Activated B cell treated with CpG ODN at 0.5 μM for 24 hours (primary cell): ENCODE measurements at regions not wholly inside any gene's neighbourhood (a gene's known extent, or its start where the extent isn't known, plus 50 kb on each side); places are given as distances from the start of the nearest gene placed in this dataset.

Experiments
- ATAC-seq: fragments of 200-7000 bp; cut with Tn5 transposase; one replicate; pipeline ENCODE4 v1.10.0; 2021; ENCODE audit warnings: low read depth, mild to moderate bottlenecking, moderate library complexity
- CTCF ChIA-PET: fragments of 350-600 bp; sonication (Branson Sonifier 250); formaldehyde crosslinking; loops from one replicate; lab custom pipeline; 2021; ENCODE audit warnings: antibody characterized with exemption; lab: Charles Lee
- POLR2A ChIA-PET: fragments of 350-600 bp; sonication (Branson Sonifier 250); formaldehyde crosslinking; loops from one replicate; lab custom pipeline; 2021; ENCODE audit warnings: antibody characterized with exemption; lab: Charles Lee
- DNase-seq: peaks from one replicate; pipeline ENCODE4 v3.0.0; 2022
- H3K27ac Mint-ChIP-seq: one replicate; pipeline ENCODE4 v1.8.0; 2020; ENCODE audit warnings: mixed read lengths
- H3K27me3 Mint-ChIP-seq: one replicate; pipeline ENCODE4 v1.8.0; 2021; ENCODE audit warnings: mixed read lengths
- H3K36me3 Mint-ChIP-seq: one replicate; pipeline ENCODE4 v1.8.0; 2021; ENCODE audit warnings: low read depth, mixed read lengths
- H3K4me1 Mint-ChIP-seq: one replicate; pipeline ENCODE4 v1.8.0; 2021; ENCODE audit warnings: mixed read lengths
- H3K4me3 Mint-ChIP-seq: one replicate; pipeline ENCODE4 v1.8.0; 2020; ENCODE audit warnings: mild to moderate bottlenecking, mixed read lengths
- H3K9me3 Mint-ChIP-seq: one replicate; pipeline ENCODE4 v1.8.0; 2020; ENCODE audit warnings: mixed read lengths
- CTCF ChIP-seq: fragments of 200-600 bp; IDR thresholded peaks from one replicate; pipeline ENCODE4 v1.8.0; 2022; ENCODE audit warnings: antibody characterized with exemption, mild to moderate bottlenecking
- intact Hi-C: fragments of 100-400 bp; cut with micrococcal nuclease; formaldehyde crosslinking; loops from one replicate; pipeline ENCODE4 v1.15.1; 2024

GRCh38 chr5:99258819-99259218 is 330.0 kb upstream of the CHD1 start:
- POLR2A ChIA-PET: no interaction called here
- DNase-seq (no peak), ATAC-seq (no peak)
- Mint-ChIP-seq H3K27me3 (no peaks in the 10 kb centered on the region), H3K4me3 (no peak overlapping the region), H3K36me3 (no peaks in the 10 kb centered on the region), H3K27ac (no peak overlapping the region), H3K4me1 (no peaks in the 10 kb centered on the region), H3K9me3 (peaks cover 13% of the 10 kb centered on the region)
- intact Hi-C loops: no loop called here
- TF ChIP-seq CTCF: no peak
- CTCF ChIA-PET: no interaction called here

GRCh38 chr5:99248066-99248465 is 319.3 kb upstream of the CHD1 start:
- POLR2A ChIA-PET: no interaction called here
- DNase-seq: no peak
- H3K27me3 Mint-ChIP-seq: no peaks in the 10 kb centered on the region
- intact Hi-C loops: no loop called here
- H3K36me3 Mint-ChIP-seq: no peaks in the 10 kb centered on the region
- CTCF ChIA-PET: no interaction called here
- no peaks in the 10 kb centered on the region for H3K4me1 Mint-ChIP-seq
- H3K27ac Mint-ChIP-seq: no peak overlapping the region
- TF ChIP-seq CTCF: no peak
- no peak overlapping the region for H3K4me3 Mint-ChIP-seq
- ATAC-seq: no peak
- no peaks in the 10 kb centered on the region for H3K9me3 Mint-ChIP-seq

GRCh38 chr5:99247346-99247745 is 318.5 kb upstream of the CHD1 start:
- Mint-ChIP-seq H3K9me3 (no peaks in the 10 kb centered on the region), H3K27me3 (no peaks in the 10 kb centered on the region), H3K4me1 (no peaks in the 10 kb centered on the region), H3K27ac (no peak overlapping the region), H3K4me3 (no peak overlapping the region), H3K36me3 (no peaks in the 10 kb centered on the region)
- ChIA-PET POLR2A (no interaction called here), CTCF (no interaction called here)
- ATAC-seq (no peak), DNase-seq (no peak)
- intact Hi-C loops: no loop called here
- TF ChIP-seq CTCF: no peak

GRCh38 chr5:99243111-99243510 is 314.3 kb upstream of the CHD1 start:
- intact Hi-C loops: no loop called here
- Mint-ChIP-seq H3K4me3 (no peak overlapping the region), H3K36me3 (no peaks in the 10 kb centered on the region), H3K27me3 (no peaks in the 10 kb centered on the region), H3K27ac (no peak overlapping the region), H3K4me1 (no peaks in the 10 kb centered on the region), H3K9me3 (no peaks in the 10 kb centered on the region)
- no peak for TF ChIP-seq CTCF
- ChIA-PET POLR2A (no interaction called here), CTCF (no interaction called here)
- DNase-seq (no peak), ATAC-seq (no peak)

GRCh38 chr5:99239826-99240360 is 311.1 kb upstream of the CHD1 start:
- Mint-ChIP-seq H3K9me3 (no peaks in the 10 kb centered on the region), H3K27ac (no peak overlapping the region), H3K27me3 (no peaks in the 10 kb centered on the region), H3K36me3 (no peaks in the 10 kb centered on the region), H3K4me1 (no peaks in the 10 kb centered on the region), H3K4me3 (no peak overlapping the region)
- ATAC-seq (no peak), DNase-seq (no peak)
- ChIA-PET CTCF (no interaction called here), POLR2A (no interaction called here)
- intact Hi-C loops: no loop called here
- no peak for TF ChIP-seq CTCF
